ENCODE measurements at regions not wholly inside any gene's neighbourhood (a gene's known extent, or its start where the extent isn't known, plus 50 kb on each side); places are given as distances from the start of the nearest gene placed in this dataset.

DNA sequence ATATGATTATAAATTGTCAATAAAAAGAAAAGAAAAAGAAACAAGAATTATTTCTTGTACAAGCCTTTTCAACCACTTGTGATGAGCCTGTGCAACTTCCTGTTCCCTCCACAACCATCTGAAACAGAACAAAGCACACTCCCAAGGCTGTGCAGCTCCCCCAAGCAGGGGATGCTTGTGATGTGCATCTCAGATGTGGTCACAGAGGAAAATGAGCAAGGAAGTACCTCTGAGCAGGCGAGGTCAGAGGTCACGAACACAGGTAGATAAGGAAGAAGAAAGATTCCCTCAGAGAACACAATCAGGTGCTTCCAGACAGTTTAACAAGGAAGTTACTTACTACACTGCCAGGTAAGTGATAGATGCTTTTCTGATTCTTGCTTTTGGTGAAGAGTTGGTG, 274.8 kb upstream of the SLC39A10 start (continued):
- TF ChIP-seq ZNF274 (IDR thresholded peaks at IDR 0.05; ENCODE audit: low read depth, low read length) (no peak), SP1 (IDR thresholded peaks at IDR 0.05; ENCODE audit: low read depth) (no peak), EZH2 (IDR thresholded peaks at IDR 0.05) (no peak), CEBPB (IDR thresholded peaks at IDR 0.05; ENCODE audit: low read depth) (no peak), JUND (IDR thresholded peaks at IDR 0.05) (no peak)

DNA sequence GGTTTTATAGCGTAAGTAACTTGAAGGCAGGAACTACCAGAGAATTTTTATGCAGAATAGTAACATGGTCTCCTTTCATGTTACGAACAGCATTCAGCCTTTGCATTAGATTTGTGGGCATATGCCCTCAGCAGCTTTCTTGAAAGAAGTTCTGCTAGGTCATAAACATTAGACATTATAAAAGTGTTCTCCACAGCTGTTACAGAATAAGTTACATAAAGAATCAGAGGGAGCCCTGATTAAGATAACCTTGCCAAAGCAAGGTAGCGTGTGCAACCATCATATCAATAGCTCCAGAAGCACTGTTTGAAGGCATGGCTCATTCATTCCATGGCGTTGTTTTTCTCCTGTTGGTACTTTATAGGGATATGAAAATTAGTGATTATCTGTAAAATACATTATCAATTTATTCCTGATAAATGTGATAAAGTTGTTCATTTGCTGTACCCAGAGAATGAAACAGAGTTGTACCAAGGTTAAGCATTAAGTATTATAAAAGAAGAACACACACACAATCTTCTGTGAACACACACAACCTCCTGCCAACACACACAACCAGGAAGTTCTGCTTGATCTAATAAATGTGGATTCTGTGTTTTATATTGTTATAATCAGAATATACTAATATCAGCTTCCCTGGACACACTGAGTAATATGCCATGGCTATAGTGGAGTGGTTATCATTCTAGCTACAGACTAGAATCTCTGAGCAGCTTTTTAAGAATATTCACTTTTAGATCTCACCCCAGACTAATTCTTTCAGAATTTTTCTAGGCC, 286.7 kb upstream of the SLC39A10 start:
- CTCF ChIA-PET: no interaction called here
- BruUV-seq (replicated peaks): no TSS peak
- intact Hi-C loops (cut with micrococcal nuclease): no loop called here
- Histone ChIP-seq H3K27me3 (ENCODE audit: insufficient read depth, low read length) (no peaks in the 10 kb centered on the region), H3K79me2 (ENCODE audit: insufficient read depth, low read length) (no peaks in the 10 kb centered on the region), H4K20me1 (ENCODE audit: insufficient read depth) (no peaks in the 10 kb centered on the region), H3K36me3 (ENCODE audit: control insufficient read depth in 1 of 2, insufficient read depth in 2 of 2, low read length in 2 of 2) (no peaks in the 10 kb centered on the region), H3K4me1 (ENCODE audit: control insufficient read depth in 1 of 2, insufficient read depth in 2 of 2, low read length in 2 of 2) (no peaks in the 10 kb centered on the region), H3K4me2 (ENCODE audit: low read length) (no peak overlapping the region), H3K4me3 (replicated peaks in 1 of 2; ENCODE audit: low read depth in 1 of 2, low read length in 2 of 2) (no peak overlapping the region), H3K9me3 (ENCODE audit: control insufficient read depth in 1 of 2, insufficient read depth in 1 of 2, low read depth in 1 of 2, low read length in 2 of 2) (no peaks in the 10 kb centered on the region), H3K9me2 (ENCODE audit: insufficient read depth) (no peaks in the 10 kb centered on the region), H3K9ac (ENCODE audit: low read length) (no peak overlapping the region), H2AFZ (ENCODE audit: low read depth, low read length, poor library complexity, severe bottlenecking) (no peak overlapping the region), H3K27ac (ENCODE audit: low read depth, low read length) (no peak overlapping the region)
- no peak for ATAC-seq
- DNase-seq (ENCODE audit: low read depth, low spot score): no peak
- POLR2A ChIA-PET: no interaction called here
- RAD21 ChIA-PET (ENCODE audit: low non-redundant PET in 1 of 2, low total read pairs in 2 of 2, uncharacterized antibody in 2 of 2, unreplicated experiment in 2 of 2): no interaction called here
- no peak for TF ChIP-seq ZNF274 (IDR thresholded peaks at IDR 0.05; ENCODE audit: low read depth, low read length)
- no peak for TF ChIP-seq SRF (IDR thresholded peaks at IDR 0.05; ENCODE audit: low read depth)
- TF ChIP-seq ELF1 (IDR thresholded peaks at IDR 0.05; ENCODE audit: borderline replicate concordance, low read depth): no peak
- TF ChIP-seq SIN3A (IDR thresholded peaks at IDR 0.05; ENCODE audit: low read depth): no peak
- TF ChIP-seq JUND (IDR thresholded peaks at IDR 0.05): no peak
- TF ChIP-seq, protein P1, sequence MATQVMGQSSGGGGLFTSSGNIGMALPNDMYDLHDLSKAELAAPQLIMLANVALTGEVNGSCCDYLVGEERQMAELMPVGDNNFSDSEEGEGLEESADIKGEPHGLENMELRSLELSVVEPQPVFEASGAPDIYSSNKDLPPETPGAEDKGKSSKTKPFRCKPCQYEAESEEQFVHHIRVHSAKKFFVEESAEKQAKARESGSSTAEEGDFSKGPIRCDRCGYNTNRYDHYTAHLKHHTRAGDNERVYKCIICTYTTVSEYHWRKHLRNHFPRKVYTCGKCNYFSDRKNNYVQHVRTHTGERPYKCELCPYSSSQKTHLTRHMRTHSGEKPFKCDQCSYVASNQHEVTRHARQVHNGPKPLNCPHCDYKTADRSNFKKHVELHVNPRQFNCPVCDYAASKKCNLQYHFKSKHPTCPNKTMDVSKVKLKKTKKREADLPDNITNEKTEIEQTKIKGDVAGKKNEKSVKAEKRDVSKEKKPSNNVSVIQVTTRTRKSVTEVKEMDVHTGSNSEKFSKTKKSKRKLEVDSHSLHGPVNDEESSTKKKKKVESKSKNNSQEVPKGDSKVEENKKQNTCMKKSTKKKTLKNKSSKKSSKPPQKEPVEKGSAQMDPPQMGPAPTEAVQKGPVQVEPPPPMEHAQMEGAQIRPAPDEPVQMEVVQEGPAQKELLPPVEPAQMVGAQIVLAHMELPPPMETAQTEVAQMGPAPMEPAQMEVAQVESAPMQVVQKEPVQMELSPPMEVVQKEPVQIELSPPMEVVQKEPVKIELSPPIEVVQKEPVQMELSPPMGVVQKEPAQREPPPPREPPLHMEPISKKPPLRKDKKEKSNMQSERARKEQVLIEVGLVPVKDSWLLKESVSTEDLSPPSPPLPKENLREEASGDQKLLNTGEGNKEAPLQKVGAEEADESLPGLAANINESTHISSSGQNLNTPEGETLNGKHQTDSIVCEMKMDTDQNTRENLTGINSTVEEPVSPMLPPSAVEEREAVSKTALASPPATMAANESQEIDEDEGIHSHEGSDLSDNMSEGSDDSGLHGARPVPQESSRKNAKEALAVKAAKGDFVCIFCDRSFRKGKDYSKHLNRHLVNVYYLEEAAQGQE (IDR thresholded peaks at IDR 0.05; ENCODE audit: low read depth): no peak
- TF ChIP-seq EZH2 (IDR thresholded peaks at IDR 0.05): no peak
- no peak for TF ChIP-seq RAD21 (IDR thresholded peaks at IDR 0.05; ENCODE audit: low read depth)
- TF ChIP-seq, protein P2, sequence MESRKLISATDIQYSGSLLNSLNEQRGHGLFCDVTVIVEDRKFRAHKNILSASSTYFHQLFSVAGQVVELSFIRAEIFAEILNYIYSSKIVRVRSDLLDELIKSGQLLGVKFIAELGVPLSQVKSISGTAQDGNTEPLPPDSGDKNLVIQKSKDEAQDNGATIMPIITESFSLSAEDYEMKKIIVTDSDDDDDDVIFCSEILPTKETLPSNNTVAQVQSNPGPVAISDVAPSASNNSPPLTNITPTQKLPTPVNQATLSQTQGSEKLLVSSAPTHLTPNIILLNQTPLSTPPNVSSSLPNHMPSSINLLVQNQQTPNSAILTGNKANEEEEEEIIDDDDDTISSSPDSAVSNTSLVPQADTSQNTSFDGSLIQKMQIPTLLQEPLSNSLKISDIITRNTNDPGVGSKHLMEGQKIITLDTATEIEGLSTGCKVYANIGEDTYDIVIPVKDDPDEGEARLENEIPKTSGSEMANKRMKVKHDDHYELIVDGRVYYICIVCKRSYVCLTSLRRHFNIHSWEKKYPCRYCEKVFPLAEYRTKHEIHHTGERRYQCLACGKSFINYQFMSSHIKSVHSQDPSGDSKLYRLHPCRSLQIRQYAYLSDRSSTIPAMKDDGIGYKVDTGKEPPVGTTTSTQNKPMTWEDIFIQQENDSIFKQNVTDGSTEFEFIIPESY (IDR thresholded peaks at IDR 0.05; ENCODE audit: extremely low read depth, insufficient replicate concordance, low read length): no peak
- no peak for TF ChIP-seq SP1 (IDR thresholded peaks at IDR 0.05; ENCODE audit: low read depth)
- TF ChIP-seq CEBPB (IDR thresholded peaks at IDR 0.05; ENCODE audit: low read depth): no peak
- TF ChIP-seq TCF7L2 (IDR thresholded peaks at IDR 0.05; ENCODE audit: borderline replicate concordance, extremely low read depth, insufficient read depth, insufficient read length): no peak
- no peak for TF ChIP-seq CBX3 (IDR thresholded peaks at IDR 0.05; ENCODE audit: low read depth)
- TF ChIP-seq, protein P3, sequence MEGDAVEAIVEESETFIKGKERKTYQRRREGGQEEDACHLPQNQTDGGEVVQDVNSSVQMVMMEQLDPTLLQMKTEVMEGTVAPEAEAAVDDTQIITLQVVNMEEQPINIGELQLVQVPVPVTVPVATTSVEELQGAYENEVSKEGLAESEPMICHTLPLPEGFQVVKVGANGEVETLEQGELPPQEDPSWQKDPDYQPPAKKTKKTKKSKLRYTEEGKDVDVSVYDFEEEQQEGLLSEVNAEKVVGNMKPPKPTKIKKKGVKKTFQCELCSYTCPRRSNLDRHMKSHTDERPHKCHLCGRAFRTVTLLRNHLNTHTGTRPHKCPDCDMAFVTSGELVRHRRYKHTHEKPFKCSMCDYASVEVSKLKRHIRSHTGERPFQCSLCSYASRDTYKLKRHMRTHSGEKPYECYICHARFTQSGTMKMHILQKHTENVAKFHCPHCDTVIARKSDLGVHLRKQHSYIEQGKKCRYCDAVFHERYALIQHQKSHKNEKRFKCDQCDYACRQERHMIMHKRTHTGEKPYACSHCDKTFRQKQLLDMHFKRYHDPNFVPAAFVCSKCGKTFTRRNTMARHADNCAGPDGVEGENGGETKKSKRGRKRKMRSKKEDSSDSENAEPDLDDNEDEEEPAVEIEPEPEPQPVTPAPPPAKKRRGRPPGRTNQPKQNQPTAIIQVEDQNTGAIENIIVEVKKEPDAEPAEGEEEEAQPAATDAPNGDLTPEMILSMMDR (IDR thresholded peaks at IDR 0.05 in 2 of 3, conservative IDR thresholded peaks at IDR 0.05 in 1 of 3; ENCODE audit: borderline replicate concordance in 1 of 3, insufficient read depth in 1 of 3, low read depth in 2 of 3, low read length in 2 of 3): no peak
- TF ChIP-seq EGR1 (IDR thresholded peaks at IDR 0.05; ENCODE audit: low read depth): no peak
- no peak for TF ChIP-seq POLR2AphosphoS5 (IDR thresholded peaks at IDR 0.05; ENCODE audit: low read depth, low read length)
- TF ChIP-seq, protein P4, sequence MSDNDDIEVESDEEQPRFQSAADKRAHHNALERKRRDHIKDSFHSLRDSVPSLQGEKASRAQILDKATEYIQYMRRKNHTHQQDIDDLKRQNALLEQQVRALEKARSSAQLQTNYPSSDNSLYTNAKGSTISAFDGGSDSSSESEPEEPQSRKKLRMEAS (IDR thresholded peaks at IDR 0.05): no peak

Data from HCT116 (cell line).